ENCODE measurements at regions not wholly inside any gene's neighbourhood (a gene's known extent, or its start where the extent isn't known, plus 50 kb on each side); places are given as distances from the start of the nearest gene placed in this dataset.

- DNase-seq: peak in 1 of 2 donors; percentile 45
- H3K36me3 ChIP-seq: no peaks in the 10 kb centered on the region
- TF ChIP-seq POLR2AphosphoS5 (IDR thresholded peaks at IDR 0.05) (no peak), POLR2A (IDR thresholded peaks at IDR 0.05) (no peak), EP300 (IDR thresholded peaks at IDR 0.05) (no peak)
- TF ChIP-seq, protein P1, sequence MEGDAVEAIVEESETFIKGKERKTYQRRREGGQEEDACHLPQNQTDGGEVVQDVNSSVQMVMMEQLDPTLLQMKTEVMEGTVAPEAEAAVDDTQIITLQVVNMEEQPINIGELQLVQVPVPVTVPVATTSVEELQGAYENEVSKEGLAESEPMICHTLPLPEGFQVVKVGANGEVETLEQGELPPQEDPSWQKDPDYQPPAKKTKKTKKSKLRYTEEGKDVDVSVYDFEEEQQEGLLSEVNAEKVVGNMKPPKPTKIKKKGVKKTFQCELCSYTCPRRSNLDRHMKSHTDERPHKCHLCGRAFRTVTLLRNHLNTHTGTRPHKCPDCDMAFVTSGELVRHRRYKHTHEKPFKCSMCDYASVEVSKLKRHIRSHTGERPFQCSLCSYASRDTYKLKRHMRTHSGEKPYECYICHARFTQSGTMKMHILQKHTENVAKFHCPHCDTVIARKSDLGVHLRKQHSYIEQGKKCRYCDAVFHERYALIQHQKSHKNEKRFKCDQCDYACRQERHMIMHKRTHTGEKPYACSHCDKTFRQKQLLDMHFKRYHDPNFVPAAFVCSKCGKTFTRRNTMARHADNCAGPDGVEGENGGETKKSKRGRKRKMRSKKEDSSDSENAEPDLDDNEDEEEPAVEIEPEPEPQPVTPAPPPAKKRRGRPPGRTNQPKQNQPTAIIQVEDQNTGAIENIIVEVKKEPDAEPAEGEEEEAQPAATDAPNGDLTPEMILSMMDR (IDR thresholded peaks at IDR 0.05): no peak
Measured at GRCh38 chr22:48585916-48586798, 1241.5 kb downstream of the BRD1 start.

GRCh38 chr22:48584170-48584569 lies 1243.5 kb downstream of the BRD1 start:
- Histone ChIP-seq H3K27ac (no peak overlapping the region), H3K4me1 (peaks cover 0 to 15% (median 0%) of the 10 kb centered on the region in 4 donors), H3K9me3 (no peaks in the 10 kb centered on the region), H3K4me3 (no peak overlapping the region), H3K36me3 (no peaks in the 10 kb centered on the region), H3K27me3 (peaks cover 0 to 40% (median 0%) of the 10 kb centered on the region in 3 donors)
- DNase-seq: no peak
- TF ChIP-seq POLR2A (IDR thresholded peaks at IDR 0.05) (no peak), POLR2AphosphoS5 (IDR thresholded peaks at IDR 0.05) (no peak), EP300 (IDR thresholded peaks at IDR 0.05) (no peak)
- TF ChIP-seq, protein P1 (IDR thresholded peaks at IDR 0.05): no peak
- 90 to 98% (median 94%) methylated on average over 3 of the region's 3 CpGs for WGBS, 5 donors
- intact Hi-C loops (cut with DNase I; ENCODE audit: low total_unique reads): no loop called here

More at GRCh38 chr22:48585916-48586798, 1241.5 kb downstream of the BRD1 start:
- WGBS, 5 donors: 59 to 76% (median 64%) methylated on average over 16 to 21 of the region's 21 CpGs
- H3K4me1 ChIP-seq: peaks cover 0 to 6% (median 0%) of the 10 kb centered on the region in 4 donors
- peaks cover 0 to 50% (median 0%) of the 10 kb centered on the region in 3 donors for H3K27me3 ChIP-seq
- intact Hi-C loops (cut with DNase I; ENCODE audit: low total_unique reads): no loop called here
- H3K4me3 ChIP-seq: no peak overlapping the region
- no peaks in the 10 kb centered on the region for H3K9me3 ChIP-seq
- no peak overlapping the region for H3K27ac ChIP-seq

- WGBS, 5 donors: 73 to 82% (median 74%) methylated on average over 19 to 20 of the region's 20 CpGs
Measured at GRCh38 chr22:48581796-48582469, 1245.7 kb downstream of the BRD1 start.

More at GRCh38 chr22:48581796-48582469, 1245.7 kb downstream of the BRD1 start:
- Histone ChIP-seq H3K4me3 (no peak overlapping the region), H3K9me3 (no peaks in the 10 kb centered on the region), H3K27me3 (peaks cover 0 to 40% (median 6%) of the 10 kb centered on the region in 3 donors), H3K4me1 (peaks cover 0 to 19% (median 2%) of the 10 kb centered on the region in 4 donors), H3K27ac (no peak overlapping the region), H3K36me3 (no peaks in the 10 kb centered on the region)
- intact Hi-C loops (cut with DNase I; ENCODE audit: low total_unique reads): no loop called here
- TF ChIP-seq, protein P1 (IDR thresholded peaks at IDR 0.05): no peak
- no peak for TF ChIP-seq EP300 (IDR thresholded peaks at IDR 0.05)
- TF ChIP-seq POLR2A (IDR thresholded peaks at IDR 0.05): no peak
- no peak for TF ChIP-seq POLR2AphosphoS5 (IDR thresholded peaks at IDR 0.05)
- DNase-seq: peak in 1 of 2 donors; percentile 16
